ENCODE measurements at regions not wholly inside any gene's neighbourhood (a gene's known extent, or its start where the extent isn't known, plus 50 kb on each side); places are given as distances from the start of the nearest gene placed in this dataset.
"Not testable (repeated sequence)": the region's sequence is repeated elsewhere in the genome, so short reads cannot be mapped to it uniquely, and the experiment has no call there.

DNA sequence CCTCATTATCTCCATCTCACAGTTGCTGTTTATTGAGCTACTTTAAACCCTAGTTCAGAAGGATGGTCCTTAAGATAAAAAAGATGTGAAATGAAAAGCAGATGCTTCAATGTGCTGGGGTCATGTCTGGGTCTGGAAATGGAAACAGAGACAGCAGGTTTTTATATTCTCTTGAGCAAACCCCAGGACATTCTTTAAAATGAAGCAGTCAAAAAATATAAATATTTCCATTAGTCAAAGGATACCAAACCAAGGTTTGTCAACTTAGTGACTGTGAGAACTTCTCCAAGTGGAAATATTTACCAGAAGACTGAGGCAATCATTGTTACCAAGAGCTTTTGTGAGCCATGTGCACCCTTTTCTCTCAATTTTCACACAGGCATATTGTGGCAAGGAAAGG lies 102.5 kb upstream of the DIO2 start:
- DNase-seq (no peak), ATAC-seq (no peak)
- intact Hi-C loops (cut with DNase I, micrococcal nuclease), result no loop called here

DNA sequence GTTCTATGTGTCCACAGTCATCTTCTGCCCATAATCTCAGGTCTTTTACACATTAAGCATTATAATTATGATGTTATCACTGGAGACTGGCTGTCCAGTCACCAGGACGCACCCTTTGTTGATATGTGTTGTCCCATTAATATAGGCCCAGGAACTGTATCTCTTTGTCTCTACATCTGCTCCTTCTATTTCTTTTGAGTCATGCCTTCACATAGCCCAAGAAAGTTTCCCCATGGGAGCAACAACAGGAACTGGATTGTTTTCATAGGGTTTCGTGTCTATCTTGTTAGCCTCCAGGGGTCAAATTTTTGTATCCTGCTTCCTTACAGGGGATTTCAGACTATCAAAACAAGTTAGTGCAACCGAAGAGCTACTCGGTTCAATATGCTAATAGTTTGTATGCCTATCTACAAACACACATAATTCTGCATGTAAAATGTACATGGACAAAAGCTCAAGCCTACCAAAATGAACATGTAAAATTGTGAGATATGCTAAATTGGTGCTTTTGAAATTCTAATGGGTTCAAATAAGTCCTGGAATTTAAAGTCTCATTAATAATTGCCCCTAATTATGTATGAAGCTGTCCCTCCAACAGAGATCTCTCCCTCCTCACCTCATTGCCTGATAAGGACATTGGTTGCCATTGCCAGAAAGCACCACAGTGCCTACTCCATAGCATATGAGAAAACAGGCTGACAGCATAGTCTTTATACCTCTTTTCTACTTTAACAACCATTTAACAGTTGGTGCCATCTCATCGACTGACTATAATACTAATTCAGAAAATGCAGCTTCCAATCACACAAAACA lies 99.8 kb upstream of the DIO2 start:
- ATAC-seq, result no peak
- intact Hi-C loops (cut with DNase I, micrococcal nuclease), result no loop called here
- DNase-seq, result no peak

DNA sequence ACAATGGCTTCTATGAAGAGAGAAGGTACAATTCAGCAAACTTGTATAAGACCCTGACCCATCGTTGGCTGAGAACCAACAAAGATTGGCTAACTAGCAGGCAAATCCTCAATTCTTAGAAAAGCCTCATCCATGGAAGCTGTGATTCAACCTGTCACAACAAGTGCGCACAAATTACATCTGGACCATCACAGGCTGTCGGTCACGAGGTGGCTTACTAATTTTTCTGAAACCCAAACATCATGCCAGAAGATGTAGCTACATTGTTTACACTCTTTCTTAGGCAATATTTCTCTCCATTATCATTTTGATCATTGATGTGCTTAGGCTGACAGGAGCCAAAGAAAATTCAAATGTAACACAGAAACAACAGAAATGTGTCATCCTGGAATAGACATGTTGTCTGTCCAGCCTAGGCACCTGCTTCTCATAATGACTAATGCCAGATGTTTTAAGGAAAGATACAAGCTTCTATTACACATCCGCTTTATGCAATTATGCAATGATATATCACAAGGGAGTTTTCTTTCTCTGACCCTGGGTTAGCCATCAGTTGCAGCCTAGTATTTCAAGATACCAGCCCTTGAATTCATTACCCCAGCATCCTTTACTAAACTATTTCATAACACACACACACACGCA lies 92.9 kb upstream of the DIO2 start:
- intact Hi-C loops (cut with DNase I, micrococcal nuclease), result no loop called here
- DNase-seq, result no peak
- ATAC-seq, result no peak

DNA sequence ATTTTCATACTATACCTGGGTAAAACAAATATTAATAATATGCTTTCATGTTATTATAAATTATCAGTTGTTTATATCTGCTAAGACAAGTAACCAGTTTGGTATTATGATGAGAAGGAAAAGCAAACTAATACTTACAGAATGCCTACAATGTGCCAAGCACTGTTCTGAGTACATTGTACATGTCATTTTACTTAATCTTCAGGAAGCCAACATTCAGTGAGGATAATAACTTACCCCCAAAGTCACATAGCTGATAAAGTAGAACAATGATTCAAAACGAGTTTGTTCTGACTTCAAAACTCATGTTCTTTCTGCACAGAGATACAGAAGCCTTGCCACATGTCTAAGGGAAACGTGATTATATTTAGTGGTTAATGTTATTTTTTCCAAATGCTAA lies 89.0 kb upstream of the DIO2 start:
- intact Hi-C loops (cut with DNase I, micrococcal nuclease), result no loop called here
- ATAC-seq (no peak), DNase-seq (no peak)

DNA sequence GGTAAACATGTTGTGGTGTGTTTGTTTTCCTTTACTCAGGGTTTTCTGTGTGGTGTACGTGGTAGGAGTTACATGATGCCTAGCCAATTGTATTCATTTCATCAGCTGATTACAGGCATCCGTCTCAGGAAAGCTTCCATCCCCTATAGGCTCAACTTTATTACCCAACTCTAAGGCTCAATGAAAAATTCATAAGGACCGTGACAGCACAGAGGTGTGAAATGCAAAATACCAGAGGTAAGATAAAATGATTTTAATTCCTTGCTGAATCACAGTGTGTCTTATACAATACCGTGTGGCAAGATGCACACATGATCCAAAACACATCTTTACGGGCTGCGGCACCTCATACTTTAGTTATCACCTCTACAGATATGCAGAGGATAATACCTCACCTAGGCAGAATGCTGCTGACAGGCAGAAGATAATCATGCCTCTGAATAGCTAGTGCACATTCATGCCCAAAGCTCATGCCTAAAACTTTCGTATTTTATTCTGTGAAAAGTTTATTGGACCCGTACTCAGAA lies 87.2 kb upstream of the DIO2 start:
- ATAC-seq (no peak), DNase-seq (no peak)
- intact Hi-C loops (cut with DNase I, micrococcal nuclease), result no loop called here

DNA sequence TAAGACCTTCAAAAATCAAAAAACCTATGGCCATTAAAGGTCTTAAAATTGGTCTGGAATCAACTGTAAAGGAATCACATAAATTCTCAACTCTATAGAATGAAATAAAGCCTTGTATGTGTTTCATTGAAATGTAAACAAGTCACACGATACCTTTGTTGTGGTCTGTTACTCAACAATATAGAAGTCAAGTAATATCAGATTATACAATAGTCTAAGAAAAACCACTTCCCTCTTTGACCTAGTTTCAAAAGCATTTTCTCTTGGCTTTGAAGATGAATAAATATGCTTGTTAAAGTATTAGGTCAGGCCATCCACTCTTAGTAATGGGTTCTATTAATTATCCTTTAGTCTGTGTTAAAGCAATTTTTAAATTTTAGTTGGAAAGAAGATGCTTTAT lies 79.8 kb upstream of the DIO2 start:
- DNase-seq, result no peak
- intact Hi-C loops (cut with DNase I, micrococcal nuclease), result no loop called here
- no peak for ATAC-seq

DNA sequence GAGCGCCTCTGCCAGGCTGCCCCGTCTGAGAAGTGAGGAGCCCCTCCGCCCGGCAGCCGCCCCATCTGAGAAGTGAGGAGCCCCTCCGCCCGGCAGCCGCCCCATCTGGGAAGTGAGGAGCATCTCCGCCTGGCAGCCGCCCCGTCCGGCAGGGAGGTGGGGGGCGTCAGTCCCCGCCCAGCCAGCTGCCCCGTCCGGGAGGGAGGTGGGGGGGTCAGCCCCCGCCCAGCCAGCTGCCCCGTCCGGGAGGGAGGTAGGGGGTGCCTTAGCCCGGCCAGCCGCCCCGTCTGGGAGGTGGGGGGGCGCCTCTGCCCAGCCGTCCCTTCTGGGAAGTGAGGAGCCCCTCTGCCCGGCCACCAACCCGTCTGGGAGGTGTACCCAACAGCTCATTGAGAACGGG lies 75.4 kb upstream of the DIO2 start:
- intact Hi-C loops (cut with DNase I, micrococcal nuclease); ATAC-seq; DNase-seq: not testable (repeated sequence)

DNA sequence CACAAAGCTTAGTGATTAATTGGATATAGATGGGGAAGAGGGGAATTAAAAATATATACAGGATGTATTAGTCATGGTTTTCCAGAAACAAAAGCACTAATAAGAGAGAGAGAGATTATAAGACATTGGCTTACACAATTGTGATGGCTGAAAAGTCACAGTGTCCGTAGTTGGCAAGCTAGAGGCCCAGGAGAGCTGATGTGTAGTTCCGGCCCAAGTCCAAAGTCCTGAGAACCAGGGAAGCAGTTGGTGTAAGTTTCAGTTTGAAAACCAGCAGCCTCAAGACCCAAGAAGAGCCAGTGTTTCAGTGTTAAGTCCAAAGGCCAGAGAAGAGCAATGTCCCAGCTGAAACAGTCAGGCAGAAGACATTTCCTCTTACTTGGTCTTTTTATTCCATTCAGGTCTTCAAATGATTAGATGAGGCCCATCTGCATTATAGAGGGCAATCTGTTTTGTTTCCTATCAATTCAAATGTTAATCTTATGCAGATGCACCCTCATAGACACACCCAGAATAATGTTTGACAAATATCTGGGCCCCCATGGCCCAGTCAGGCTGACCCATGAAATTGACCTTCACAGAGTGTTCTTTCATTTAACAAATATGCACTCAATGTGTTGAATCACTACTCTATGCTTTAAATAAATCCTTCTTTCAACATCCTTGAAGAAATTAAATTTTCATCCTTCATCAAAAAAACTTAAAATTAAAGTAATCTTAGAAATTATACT lies 67.2 kb upstream of the DIO2 start:
- peak; percentile 63 for ATAC-seq
- DNase-seq, result no peak
- intact Hi-C loops (cut with DNase I, micrococcal nuclease), result no loop called here

DNA sequence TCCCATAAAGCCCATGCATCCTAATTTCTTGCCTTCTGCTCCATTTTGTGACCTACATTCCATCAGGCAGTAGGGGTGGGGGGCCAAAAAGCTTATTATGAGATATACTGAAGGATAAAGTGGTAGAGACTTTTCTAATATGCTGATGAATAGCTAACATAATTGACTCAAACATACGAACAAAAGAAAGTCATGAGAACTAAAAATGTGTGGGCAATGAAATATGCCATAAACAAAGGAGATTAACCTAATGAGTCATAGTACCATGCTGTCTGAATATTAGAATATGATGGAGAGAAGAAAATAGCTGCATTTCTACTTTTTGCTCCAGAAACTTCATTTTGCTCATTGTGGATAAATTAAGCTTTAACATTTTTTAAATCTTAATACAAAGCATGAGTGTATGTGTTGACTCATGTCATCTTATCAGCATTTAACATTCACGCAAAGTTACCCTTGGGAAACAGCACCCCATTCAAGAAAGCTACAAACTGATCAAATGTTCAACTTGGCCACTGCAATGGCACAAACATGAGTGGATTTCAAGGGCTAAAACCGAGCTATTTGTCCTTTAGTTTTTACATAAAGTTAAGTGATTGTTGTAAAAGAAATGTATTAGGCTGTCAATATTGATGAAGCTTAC lies 64.0 kb upstream of the DIO2 start:
- intact Hi-C loops (cut with DNase I, micrococcal nuclease), result no loop called here
- DNase-seq (no peak), ATAC-seq (no peak)

DNA sequence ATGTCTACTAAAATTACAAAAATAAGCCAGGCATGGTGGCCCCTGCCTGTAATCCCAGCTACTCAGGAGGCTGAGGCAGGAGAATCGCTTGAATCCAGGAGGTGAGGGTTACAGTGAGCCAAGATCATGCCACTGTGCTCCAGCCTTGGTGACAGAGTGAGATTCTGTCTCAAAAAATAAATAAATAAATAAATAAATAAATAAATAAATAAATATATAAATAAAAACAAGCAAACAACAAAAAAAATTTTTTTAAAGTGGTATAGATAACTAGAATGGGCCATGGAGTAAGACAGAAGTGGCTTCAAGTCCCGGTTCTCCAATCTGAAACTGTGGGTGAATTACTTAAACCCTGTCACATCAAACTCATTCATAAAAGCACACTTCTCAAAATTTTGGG lies 63.0 kb upstream of the DIO2 start:
- DNase-seq; intact Hi-C loops (cut with DNase I, micrococcal nuclease); ATAC-seq: not testable (repeated sequence)

DNA sequence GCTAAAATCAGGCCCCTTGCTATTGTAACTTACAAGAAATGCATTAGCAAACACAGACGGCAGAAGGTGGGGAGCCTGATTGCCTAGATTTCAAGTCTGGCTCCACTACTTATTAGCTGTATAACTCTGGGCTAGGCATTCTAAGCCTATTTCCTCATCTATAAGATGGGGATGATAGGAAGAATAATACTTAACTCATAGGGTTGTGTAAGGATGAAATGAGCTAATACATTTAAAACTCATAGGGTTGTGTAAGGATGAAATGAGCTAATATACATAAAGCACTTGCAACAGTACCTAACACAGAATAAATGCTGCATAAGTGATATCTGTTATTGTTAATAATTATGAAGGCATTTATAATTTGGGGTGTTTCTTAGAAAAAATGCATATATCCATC lies 60.1 kb upstream of the DIO2 start:
- DNase-seq, result no peak
- no peak for ATAC-seq
- intact Hi-C loops (cut with DNase I, micrococcal nuclease), result no loop called here

DNA sequence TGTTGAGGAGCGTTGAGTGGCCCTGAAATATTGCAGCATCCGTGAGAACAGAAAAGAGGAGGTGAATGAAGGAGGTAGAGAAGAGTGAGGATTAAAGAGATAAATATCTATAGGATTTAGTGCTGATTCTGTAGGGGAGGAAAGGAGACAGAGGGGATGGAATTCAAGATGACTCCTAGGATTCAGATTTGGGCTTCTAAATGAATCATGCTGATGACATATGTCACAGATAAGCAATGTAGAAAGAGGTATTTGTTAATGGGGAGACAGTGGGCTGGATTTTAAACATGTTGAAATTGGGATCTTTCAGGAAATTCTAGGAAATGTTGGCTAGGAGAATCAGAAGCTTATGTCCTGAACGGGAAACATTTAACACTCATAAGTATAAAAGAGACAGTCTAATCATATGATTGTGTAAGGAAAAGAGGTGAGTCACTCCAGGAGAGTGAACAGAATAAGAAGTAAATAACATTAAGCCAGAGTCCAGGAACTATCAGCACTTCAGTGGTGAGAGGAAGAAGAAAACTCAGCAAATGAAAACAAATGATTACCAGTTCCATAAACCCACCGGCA lies 58.1 kb upstream of the DIO2 start:
- intact Hi-C loops (cut with DNase I, micrococcal nuclease), result no loop called here
- ATAC-seq, result peak; percentile 50
- DNase-seq, result no peak

DNA sequence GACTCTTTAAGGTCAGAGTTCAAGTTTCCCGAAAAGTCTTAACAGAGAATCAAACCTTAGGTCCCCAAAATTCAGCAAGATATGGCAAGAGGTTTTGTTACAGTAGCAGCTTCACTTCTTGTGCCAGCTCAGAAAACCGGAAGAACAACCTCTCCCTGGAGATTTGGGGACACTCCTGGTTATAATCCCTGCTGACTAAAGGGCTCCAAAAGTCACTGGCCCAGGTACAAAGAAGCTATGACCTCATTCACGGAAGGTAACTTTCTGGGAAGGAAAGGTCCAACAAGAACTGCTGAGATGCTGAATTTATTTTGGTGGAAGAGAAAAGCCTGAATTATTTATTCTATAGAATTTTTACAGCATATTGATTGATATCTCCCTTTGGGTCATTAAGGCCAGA lies 55.6 kb upstream of the DIO2 start:
- intact Hi-C loops (cut with DNase I, micrococcal nuclease), result no loop called here
- no peak for DNase-seq
- no peak for ATAC-seq

DNA sequence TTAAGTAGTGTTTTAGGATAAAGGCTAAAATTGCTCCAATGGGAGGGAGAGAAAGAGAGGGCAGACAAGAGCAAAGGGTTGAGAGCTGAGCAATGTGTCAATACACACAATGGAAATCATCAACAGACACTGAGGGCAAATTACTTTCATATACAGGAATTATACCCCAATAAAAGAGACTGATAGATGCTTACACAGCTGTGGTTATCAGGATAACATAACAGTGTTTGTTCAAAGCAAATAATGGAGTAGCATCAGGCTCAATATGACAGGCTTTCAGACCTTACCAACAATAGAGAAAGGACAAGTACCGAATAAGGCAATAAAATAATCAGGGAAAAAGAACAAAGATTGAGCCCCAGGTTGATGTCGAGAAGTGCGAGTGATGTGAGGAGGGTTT lies 53.4 kb upstream of the DIO2 start:
- ATAC-seq (peak; percentile 95), DNase-seq (no peak)
- intact Hi-C loops (cut with DNase I, micrococcal nuclease), result no loop called here
